ENCODE measurements at regions not wholly inside any gene's neighbourhood (a gene's known extent, or its start where the extent isn't known, plus 50 kb on each side); places are given as distances from the start of the nearest gene placed in this dataset.
A peak's percentile ranks its signal among the peaks of the same experiment; 100 is the strongest.

DNA sequence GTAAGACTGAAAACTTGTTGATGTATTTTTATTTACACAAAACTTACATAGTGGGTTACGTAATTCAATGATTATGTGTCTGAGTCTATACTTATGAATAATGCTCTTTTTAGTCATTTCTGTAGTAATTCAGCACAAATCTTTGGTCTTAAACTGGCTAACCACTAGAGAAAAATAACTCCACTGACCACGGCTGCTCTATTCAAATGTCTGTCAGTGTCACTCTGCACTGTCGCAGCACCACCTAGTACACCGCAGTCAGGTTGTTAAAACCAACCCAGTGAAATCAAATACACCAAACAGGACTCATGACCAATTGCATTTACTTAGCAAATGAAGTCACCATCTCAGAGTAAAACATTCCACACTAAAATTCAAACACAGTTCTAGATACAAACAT, 93.5 kb upstream of the CCDC28A start:
- Histone ChIP-seq H3K27me3 (ENCODE audit: control insufficient read depth, insufficient read depth, low read length) (no peaks in the 10 kb centered on the region), H3K9ac (ENCODE audit: low read depth, low read length) (no peak overlapping the region), H3K9me3 (ENCODE audit: control insufficient read depth, insufficient read depth, low read length) (no peaks in the 10 kb centered on the region), H3K36me3 (ENCODE audit: control insufficient read depth, insufficient read depth, low read length) (no peaks in the 10 kb centered on the region), H3K27ac (ENCODE audit: low read depth, low read length) (no peak overlapping the region), H3K4me3 (ENCODE audit: low read depth, low read length) (no peak overlapping the region), H3K4me1 (ENCODE audit: control insufficient read depth, insufficient read depth, low read length) (peaks cover 10% of the 10 kb centered on the region; the same call in 1 of the 2 replicates)

- Histone ChIP-seq H3K27ac (ENCODE audit: low read depth, low read length) (no peak overlapping the region), H3K27me3 (ENCODE audit: control insufficient read depth, insufficient read depth, low read length) (no peaks in the 10 kb centered on the region), H3K9me3 (ENCODE audit: control insufficient read depth, insufficient read depth, low read length) (no peaks in the 10 kb centered on the region), H3K4me3 (ENCODE audit: low read depth, low read length) (no peak overlapping the region), H3K4me1 (ENCODE audit: control insufficient read depth, insufficient read depth, low read length) (peaks cover 10% of the 10 kb centered on the region; the same call in 1 of the 2 replicates), H3K9ac (ENCODE audit: low read depth, low read length) (no peak overlapping the region), H3K36me3 (ENCODE audit: control insufficient read depth, insufficient read depth, low read length) (no peaks in the 10 kb centered on the region)
Measured at GRCh38 chr6:138681627-138682026, 91.9 kb upstream of the CCDC28A start.

DNA sequence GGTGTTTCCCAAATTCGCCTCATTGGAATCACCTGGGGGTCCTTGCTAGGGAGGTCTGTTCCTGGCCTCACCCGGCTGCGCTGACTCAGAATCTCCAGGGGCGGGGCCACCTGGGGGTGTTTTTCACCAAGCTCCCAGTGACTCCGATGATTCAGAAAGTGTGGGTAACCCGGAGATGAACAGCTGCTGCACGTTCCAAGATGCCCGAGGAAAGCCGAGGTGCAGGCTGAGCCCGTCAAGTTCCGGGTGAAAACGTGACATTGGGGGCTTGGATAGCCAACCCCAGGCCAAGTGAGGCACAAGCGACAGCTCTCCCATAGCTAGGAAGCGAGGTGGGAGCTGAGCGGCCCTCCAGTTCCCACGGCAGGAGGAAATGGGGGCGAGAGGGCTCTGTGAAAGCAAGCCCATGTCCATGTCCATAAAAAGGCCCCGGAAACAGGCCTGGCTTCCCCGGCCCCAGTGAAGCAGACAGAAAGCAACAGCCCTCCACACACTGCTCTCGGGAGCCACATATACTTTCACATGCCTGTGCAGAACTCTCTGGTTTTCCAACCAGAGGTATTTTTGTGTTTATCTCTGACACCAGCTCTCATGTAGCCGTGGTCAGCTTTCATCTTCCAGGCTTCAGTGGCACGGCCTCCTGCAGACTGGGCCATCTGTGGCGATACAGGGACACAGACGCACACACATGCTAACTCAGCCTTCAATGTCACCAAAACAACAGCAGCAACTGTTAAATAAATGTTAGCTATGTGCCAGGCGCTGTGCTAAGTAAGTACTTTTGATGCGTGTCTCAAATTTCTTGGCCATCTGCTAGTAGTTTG, 90.7 kb upstream of the CCDC28A start:
- Histone ChIP-seq H3K4me3 (ENCODE audit: low read depth, low read length) (no peak overlapping the region), H3K9ac (ENCODE audit: low read depth, low read length) (no peak overlapping the region), H3K36me3 (ENCODE audit: control insufficient read depth, insufficient read depth, low read length) (no peaks in the 10 kb centered on the region), H3K9me3 (ENCODE audit: control insufficient read depth, insufficient read depth, low read length) (no peaks in the 10 kb centered on the region), H3K4me1 (ENCODE audit: control insufficient read depth, insufficient read depth, low read length) (peaks cover 3% of the 10 kb centered on the region; the same call in 1 of the 2 replicates), H3K27ac (ENCODE audit: low read depth, low read length) (no peak overlapping the region), H3K27me3 (ENCODE audit: control insufficient read depth, insufficient read depth, low read length) (no peaks in the 10 kb centered on the region)

- no peaks in the 10 kb centered on the region for H3K27me3 ChIP-seq (ENCODE audit: control insufficient read depth, insufficient read depth, low read length)
- no peak overlapping the region for H3K9ac ChIP-seq (ENCODE audit: low read depth, low read length)
- H3K27ac ChIP-seq (ENCODE audit: low read depth, low read length): no peak overlapping the region
- peaks cover 3% of the 10 kb centered on the region; the same call in 1 of the 2 replicates for H3K4me1 ChIP-seq (ENCODE audit: control insufficient read depth, insufficient read depth, low read length)
- H3K9me3 ChIP-seq (ENCODE audit: control insufficient read depth, insufficient read depth, low read length): no peaks in the 10 kb centered on the region
- H3K36me3 ChIP-seq (ENCODE audit: control insufficient read depth, insufficient read depth, low read length): no peaks in the 10 kb centered on the region
- no peak overlapping the region for H3K4me3 ChIP-seq (ENCODE audit: low read depth, low read length)
Measured at GRCh38 chr6:138685257-138685656, 88.3 kb upstream of the CCDC28A start.

DNA sequence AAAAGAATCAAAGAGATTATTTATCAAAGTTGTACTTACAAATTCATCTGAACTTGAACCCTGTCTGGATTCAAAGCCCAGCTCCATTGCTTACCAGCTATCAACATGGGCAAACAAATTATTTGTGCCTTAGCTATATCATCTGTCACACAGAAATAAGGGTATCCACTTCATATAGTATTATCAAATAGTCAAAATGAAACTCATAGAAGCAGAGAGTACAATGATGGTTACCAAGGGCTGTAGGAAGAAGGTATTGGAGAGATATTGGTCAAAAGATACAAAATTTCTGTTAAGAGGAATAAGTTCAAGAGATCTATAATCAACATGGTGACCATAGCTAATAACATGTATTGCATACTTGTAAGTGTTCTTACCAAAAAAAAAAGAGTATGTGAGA, 87.8 kb upstream of the CCDC28A start:
- Histone ChIP-seq H3K4me1 (ENCODE audit: control insufficient read depth, insufficient read depth, low read length) (peaks cover 5% of the 10 kb centered on the region; the same call in 1 of the 2 replicates), H3K4me3 (ENCODE audit: low read depth, low read length) (no peak overlapping the region), H3K9me3 (ENCODE audit: control insufficient read depth, insufficient read depth, low read length) (no peaks in the 10 kb centered on the region), H3K36me3 (ENCODE audit: control insufficient read depth, insufficient read depth, low read length) (no peaks in the 10 kb centered on the region), H3K9ac (ENCODE audit: low read depth, low read length) (no peak overlapping the region), H3K27me3 (ENCODE audit: control insufficient read depth, insufficient read depth, low read length) (no peaks in the 10 kb centered on the region), H3K27ac (ENCODE audit: low read depth, low read length) (no peak overlapping the region)

GRCh38 chr6:138688580-138688979, 85.0 kb upstream of the CCDC28A start:
- H3K4me1 ChIP-seq (ENCODE audit: control insufficient read depth, insufficient read depth, low read length): peaks cover 9% of the 10 kb centered on the region
- H3K27ac ChIP-seq (ENCODE audit: low read depth, low read length): no peak overlapping the region
- no peak overlapping the region for H3K4me3 ChIP-seq (ENCODE audit: low read depth, low read length)
- no peaks in the 10 kb centered on the region for H3K36me3 ChIP-seq (ENCODE audit: control insufficient read depth, insufficient read depth, low read length)
- H3K9me3 ChIP-seq (ENCODE audit: control insufficient read depth, insufficient read depth, low read length): no peaks in the 10 kb centered on the region
- H3K27me3 ChIP-seq (ENCODE audit: control insufficient read depth, insufficient read depth, low read length): peaks cover under 1% of the 10 kb centered on the region; the same call in 1 of the 2 replicates
- H3K9ac ChIP-seq (ENCODE audit: low read depth, low read length): no peak overlapping the region

DNA sequence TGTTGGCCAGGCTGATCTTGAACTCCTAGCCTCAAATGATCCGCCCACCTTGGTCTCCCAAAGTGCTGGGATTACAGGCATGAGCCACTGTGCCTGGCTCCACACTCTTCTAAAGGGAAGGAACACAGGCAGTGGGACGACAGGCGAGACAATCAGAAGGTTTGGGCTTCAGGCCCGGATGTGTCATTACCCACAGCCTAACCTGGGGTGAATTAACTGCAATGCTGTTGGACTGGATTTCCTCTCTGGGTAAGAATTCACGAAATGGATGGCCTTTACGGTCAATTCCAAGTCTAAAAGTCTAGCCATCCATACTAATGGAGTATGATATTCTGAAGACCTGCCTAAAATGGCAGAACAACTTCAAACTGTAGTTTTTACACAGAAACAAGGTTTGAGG, 83.7 kb upstream of the CCDC28A start:
- Histone ChIP-seq H3K27me3 (ENCODE audit: control insufficient read depth, insufficient read depth, low read length) (peaks cover 9% of the 10 kb centered on the region), H3K9ac (ENCODE audit: low read depth, low read length) (no peak overlapping the region), H3K27ac (ENCODE audit: low read depth, low read length) (no peak overlapping the region), H3K4me1 (ENCODE audit: control insufficient read depth, insufficient read depth, low read length) (peaks cover 13% of the 10 kb centered on the region), H3K9me3 (ENCODE audit: control insufficient read depth, insufficient read depth, low read length) (no peaks in the 10 kb centered on the region), H3K4me3 (ENCODE audit: low read depth, low read length) (no peak overlapping the region), H3K36me3 (ENCODE audit: control insufficient read depth, insufficient read depth, low read length) (no peaks in the 10 kb centered on the region)

DNA sequence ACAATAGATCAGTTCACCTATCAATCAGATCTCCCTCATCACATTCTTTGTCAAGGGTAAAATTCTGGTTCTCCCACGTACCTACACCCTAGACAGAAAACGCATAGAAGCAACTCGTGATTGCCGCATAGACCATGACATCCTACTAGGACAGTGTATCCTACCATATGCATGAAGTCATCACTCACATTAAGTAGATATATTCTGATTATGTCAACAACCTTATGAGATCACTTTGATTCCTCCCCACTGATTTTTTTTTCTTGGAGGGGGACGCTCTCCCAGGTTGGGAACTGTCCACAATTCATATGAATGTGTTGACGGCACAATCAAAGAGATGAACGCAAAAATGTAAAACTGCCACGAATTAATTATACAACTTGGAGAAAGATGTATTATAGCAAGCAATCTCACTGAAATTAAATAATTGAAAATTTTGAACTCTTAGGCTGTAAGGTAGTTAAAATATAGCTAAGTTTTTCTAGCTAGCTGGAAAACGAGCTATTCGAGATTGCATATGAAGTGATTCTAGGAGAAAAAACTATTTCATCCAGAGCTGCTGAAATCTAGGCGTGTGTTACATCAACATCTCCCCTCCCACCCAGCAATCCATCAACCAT, 82.5 kb upstream of the CCDC28A start:
- H3K27ac ChIP-seq (ENCODE audit: low read depth, low read length): no peak overlapping the region
- H3K9ac ChIP-seq (ENCODE audit: low read depth, low read length): no peak overlapping the region
- no peaks in the 10 kb centered on the region for H3K36me3 ChIP-seq (ENCODE audit: control insufficient read depth, insufficient read depth, low read length)
- peaks cover 13% of the 10 kb centered on the region for H3K4me1 ChIP-seq (ENCODE audit: control insufficient read depth, insufficient read depth, low read length)
- H3K4me3 ChIP-seq (ENCODE audit: low read depth, low read length): peak overlapping the region; percentile 82
- H3K27me3 ChIP-seq (ENCODE audit: control insufficient read depth, insufficient read depth, low read length): peaks cover 9% of the 10 kb centered on the region
- no peaks in the 10 kb centered on the region for H3K9me3 ChIP-seq (ENCODE audit: control insufficient read depth, insufficient read depth, low read length)

- Histone ChIP-seq H3K9me3 (ENCODE audit: control insufficient read depth, insufficient read depth, low read length) (no peaks in the 10 kb centered on the region), H3K4me3 (ENCODE audit: low read depth, low read length) (peak overlapping the region; percentile 82), H3K36me3 (ENCODE audit: control insufficient read depth, insufficient read depth, low read length) (no peaks in the 10 kb centered on the region), H3K9ac (ENCODE audit: low read depth, low read length) (peak overlapping the region; percentile 43; the same call in 1 of the 2 replicates), H3K27ac (ENCODE audit: low read depth, low read length) (peak overlapping the region; percentile 2), H3K4me1 (ENCODE audit: control insufficient read depth, insufficient read depth, low read length) (peaks cover 13% of the 10 kb centered on the region), H3K27me3 (ENCODE audit: control insufficient read depth, insufficient read depth, low read length) (peaks cover 9% of the 10 kb centered on the region)
Measured at GRCh38 chr6:138691595-138692057, 81.9 kb upstream of the CCDC28A start.

- H3K27ac ChIP-seq (ENCODE audit: low read depth, low read length): peak overlapping the region; percentile 87
Measured at GRCh38 chr6:138692058-138692977, 81.3 kb upstream of the CCDC28A start.

More at GRCh38 chr6:138692058-138692977, 81.3 kb upstream of the CCDC28A start:
- Histone ChIP-seq H3K36me3 (ENCODE audit: control insufficient read depth, insufficient read depth, low read length) (no peaks in the 10 kb centered on the region), H3K4me3 (ENCODE audit: low read depth, low read length) (peak overlapping the region; percentile 82), H3K27me3 (ENCODE audit: control insufficient read depth, insufficient read depth, low read length) (peaks cover 9% of the 10 kb centered on the region), H3K4me1 (ENCODE audit: control insufficient read depth, insufficient read depth, low read length) (peaks cover 13% of the 10 kb centered on the region), H3K9me3 (ENCODE audit: control insufficient read depth, insufficient read depth, low read length) (no peaks in the 10 kb centered on the region), H3K9ac (ENCODE audit: low read depth, low read length) (peak overlapping the region; percentile 85)
